Gastroesophageal sphincter (tissue), 3 donors: ENCODE measurements at regions not wholly inside any gene's neighbourhood (a gene's known extent, or its start where the extent isn't known, plus 50 kb on each side); places are given as distances from the start of the nearest gene placed in this dataset.

Experiments used
- POLR2A ChIP-seq, 2 donors: fragments of 450-650 bp; IDR thresholded peaks; one replicate each; pipeline ENCODE4 v1.6.1; 2017; ENCODE audit warnings: antibody characterized with exemption in 2 of 2, mild to moderate bottlenecking in 2 of 2, moderate library complexity in 1 of 2
- TF ChIP-seq, protein P1 (sequence below), 4 experiments: fragments of 200-600 bp in 2 of 4; fragments of 450-650 bp in 2 of 4; sonication (generic) in 1 of 4; IDR thresholded peaks; one replicate each; pipeline ENCODE4 v1.5.1; 2017 to 2019; ENCODE audit warnings: antibody characterized with exemption in 4 of 4, mild to moderate bottlenecking in 2 of 4, moderate library complexity in 2 of 4

DNA sequence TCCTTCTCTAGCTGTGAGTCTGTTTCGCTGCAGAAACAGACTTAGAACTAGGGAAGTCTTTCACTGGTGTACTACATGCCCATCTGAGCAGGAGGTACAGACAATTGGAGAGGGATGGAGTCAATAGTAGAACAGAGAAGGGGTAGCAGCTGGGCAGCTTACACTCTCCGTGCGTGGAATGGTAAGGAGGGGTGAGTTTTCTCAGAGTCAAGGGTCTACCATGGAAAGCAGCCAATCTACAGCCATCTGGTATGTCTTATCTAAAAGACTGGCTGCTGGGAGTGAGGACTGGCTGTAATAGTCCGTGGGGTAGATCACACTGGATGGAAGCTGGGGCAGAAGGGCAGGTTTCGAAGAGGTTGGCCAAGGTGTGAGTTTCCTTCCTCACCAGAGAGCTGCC is 137.3 kb upstream of the TENM4 start:
- TF ChIP-seq, protein P1, sequence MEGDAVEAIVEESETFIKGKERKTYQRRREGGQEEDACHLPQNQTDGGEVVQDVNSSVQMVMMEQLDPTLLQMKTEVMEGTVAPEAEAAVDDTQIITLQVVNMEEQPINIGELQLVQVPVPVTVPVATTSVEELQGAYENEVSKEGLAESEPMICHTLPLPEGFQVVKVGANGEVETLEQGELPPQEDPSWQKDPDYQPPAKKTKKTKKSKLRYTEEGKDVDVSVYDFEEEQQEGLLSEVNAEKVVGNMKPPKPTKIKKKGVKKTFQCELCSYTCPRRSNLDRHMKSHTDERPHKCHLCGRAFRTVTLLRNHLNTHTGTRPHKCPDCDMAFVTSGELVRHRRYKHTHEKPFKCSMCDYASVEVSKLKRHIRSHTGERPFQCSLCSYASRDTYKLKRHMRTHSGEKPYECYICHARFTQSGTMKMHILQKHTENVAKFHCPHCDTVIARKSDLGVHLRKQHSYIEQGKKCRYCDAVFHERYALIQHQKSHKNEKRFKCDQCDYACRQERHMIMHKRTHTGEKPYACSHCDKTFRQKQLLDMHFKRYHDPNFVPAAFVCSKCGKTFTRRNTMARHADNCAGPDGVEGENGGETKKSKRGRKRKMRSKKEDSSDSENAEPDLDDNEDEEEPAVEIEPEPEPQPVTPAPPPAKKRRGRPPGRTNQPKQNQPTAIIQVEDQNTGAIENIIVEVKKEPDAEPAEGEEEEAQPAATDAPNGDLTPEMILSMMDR (IDR thresholded peaks at IDR 0.05) = no peak
- TF ChIP-seq POLR2A (IDR thresholded peaks at IDR 0.05) = no peak
